Fibroblast of lung (primary cell): ENCODE measurements at regions not wholly inside any gene's neighbourhood (a gene's known extent, or its start where the extent isn't known, plus 50 kb on each side); places are given as distances from the start of the nearest gene placed in this dataset.

Source experiments
- DNase-seq, 2 donors: peaks; one replicate each; pipeline versions ENCODE4 v3.0.0 to v3.0.0-alpha.2; 2010; ENCODE audit warnings: low read depth in 2 of 2
- H2AFZ ChIP-seq: 2 replicates; pipeline ENCODE4 v1.5.1; 2012; ENCODE audit warnings: low read length, control low read depth, inconsistent platforms
- H3K27ac ChIP-seq: 2 replicates; pipeline ENCODE4 v1.5.1; 2011; ENCODE audit warnings: low read length, control low read depth; ENCODE audit not compliant: insufficient read depth
- H3K27me3 ChIP-seq: 2 replicates; pipeline ENCODE4 v1.5.1; 2011; ENCODE audit warnings: mild to moderate bottlenecking, low read length; ENCODE audit not compliant: control insufficient read depth, insufficient read depth
- H3K36me3 ChIP-seq: 2 replicates; pipeline ENCODE4 v1.5.1; 2011; ENCODE audit warnings: low read length; ENCODE audit not compliant: control insufficient read depth, insufficient read depth
- H3K4me1 ChIP-seq: 2 replicates; pipeline ENCODE4 v1.5.1; 2011; ENCODE audit warnings: low read length; ENCODE audit not compliant: control insufficient read depth, insufficient read depth; ENCODE audit errors: extremely low read depth
- H3K4me2 ChIP-seq: 2 replicates; pipeline ENCODE4 v1.5.1; 2011; ENCODE audit warnings: low read length, control low read depth; ENCODE audit not compliant: insufficient read depth; ENCODE audit errors: extremely low read depth
- H3K4me3 ChIP-seq, 4 experiments: fragments of 200-600 bp in 1 of 4; sonication (generic) in 1 of 4; replicated peaks in 1 of 4; 2 replicates each; pipeline ENCODE4 v1.5.1; 2011 to 2016; ENCODE audit warnings: low read length in 4 of 4, low read depth in 3 of 4, mild to moderate bottlenecking in 3 of 4, control low read depth in 2 of 4, inconsistent platforms in 1 of 4, mixed read lengths in 1 of 4; ENCODE audit not compliant: insufficient read depth in 1 of 4; ENCODE audit errors: control extremely low read depth in 1 of 4
- H3K79me2 ChIP-seq: 2 replicates; pipeline ENCODE4 v1.5.1; 2012; ENCODE audit warnings: mild to moderate bottlenecking, low read length, inconsistent platforms; ENCODE audit not compliant: control insufficient read depth, insufficient read depth
- H3K9ac ChIP-seq: 2 replicates; pipeline ENCODE4 v1.5.1; 2011; ENCODE audit warnings: mild to moderate bottlenecking, low read length, control low read depth; ENCODE audit not compliant: insufficient read depth
- H3K9me3 ChIP-seq: 2 replicates; pipeline ENCODE4 v1.5.1; 2012; ENCODE audit warnings: low read depth, low read length; ENCODE audit not compliant: control insufficient read depth, insufficient read depth
- H4K20me1 ChIP-seq: 2 replicates; pipeline ENCODE4 v1.5.1; 2011; ENCODE audit warnings: low read length; ENCODE audit not compliant: control insufficient read depth, insufficient read depth; ENCODE audit errors: extremely low read depth
- CTCF ChIP-seq, 2 donors: IDR thresholded peaks in 1 of 2; conservative IDR thresholded peaks in 1 of 2; 1 replicate in 1 of 2; 2 replicates in 1 of 2; pipeline ENCODE4 v1.5.1; 2011 to 2012; ENCODE audit warnings: low read length in 2 of 2, control low read depth in 1 of 2, inconsistent platforms in 1 of 2, low read depth in 1 of 2, mild to moderate bottlenecking in 1 of 2
- EZH2 ChIP-seq: IDR thresholded peaks from 2 replicates; pipeline ENCODE4 v1.5.1; 2012; ENCODE audit warnings: low read length, control low read depth, mild to moderate bottlenecking; ENCODE audit errors: missing control alignments

DNA sequence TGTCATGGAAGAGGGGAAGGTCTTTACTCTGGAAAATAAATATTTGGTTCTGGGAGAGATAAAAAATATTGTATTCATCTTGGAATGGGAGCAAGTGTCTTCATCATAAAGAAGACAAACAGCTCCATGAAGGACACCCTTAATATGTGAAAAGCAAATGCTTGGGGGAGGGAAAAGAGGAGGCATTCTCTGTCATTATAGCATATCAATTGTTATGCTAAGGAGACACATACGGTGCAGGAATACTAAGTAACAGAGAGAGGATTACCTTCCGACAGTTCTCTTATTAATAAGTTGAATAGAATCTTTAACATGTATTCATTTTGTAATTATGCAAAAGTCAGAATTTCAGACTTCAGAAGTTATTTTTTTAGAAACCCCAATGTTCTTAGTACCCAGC is 634.4 kb downstream of the UTRN start:
- Histone ChIP-seq H3K4me2 (no peak overlapping the region), H4K20me1 (no peaks in the 10 kb centered on the region), H3K4me1 (no peaks in the 10 kb centered on the region), H3K9ac (no peak overlapping the region), H3K9me3 (no peaks in the 10 kb centered on the region), H3K27ac (no peak overlapping the region), H3K4me3 (no peak overlapping the region), H3K36me3 (no peaks in the 10 kb centered on the region), H2AFZ (no peak overlapping the region), H3K79me2 (no peaks in the 10 kb centered on the region), H3K27me3 (no peaks in the 10 kb centered on the region)
- DNase-seq: no peak
- TF ChIP-seq EZH2 (no peak), CTCF (conservative IDR thresholded peaks at IDR 0.05 in 1 of 2, IDR thresholded peaks at IDR 0.05 in 1 of 2; ENCODE audit: low read depth in 1 of 2, low read length in 2 of 2) (no peak)

- Histone ChIP-seq H3K4me2 (no peak overlapping the region), H4K20me1 (no peaks in the 10 kb centered on the region), H3K4me1 (no peaks in the 10 kb centered on the region), H2AFZ (no peak overlapping the region), H3K27ac (no peak overlapping the region), H3K4me3 (no peak overlapping the region), H3K9ac (no peak overlapping the region), H3K27me3 (no peaks in the 10 kb centered on the region), H3K9me3 (no peaks in the 10 kb centered on the region), H3K79me2 (no peaks in the 10 kb centered on the region), H3K36me3 (no peaks in the 10 kb centered on the region)
- no peak for TF ChIP-seq CTCF (conservative IDR thresholded peaks at IDR 0.05 in 1 of 2, IDR thresholded peaks at IDR 0.05 in 1 of 2; ENCODE audit: low read depth in 1 of 2, low read length in 2 of 2)
- no peak for TF ChIP-seq EZH2
- no peak for DNase-seq
Observed at GRCh38 chr6:144920391-144920961, 635.3 kb downstream of the UTRN start.

- H3K27ac ChIP-seq: no peak overlapping the region
- H3K9me3 ChIP-seq: no peaks in the 10 kb centered on the region
- DNase-seq: no peak
- TF ChIP-seq EZH2 (no peak), CTCF (conservative IDR thresholded peaks at IDR 0.05 in 1 of 2, IDR thresholded peaks at IDR 0.05 in 1 of 2; ENCODE audit: low read depth in 1 of 2, low read length in 2 of 2) (no peak)
- H3K9ac ChIP-seq: no peak overlapping the region
- H3K36me3 ChIP-seq: no peaks in the 10 kb centered on the region
- H3K79me2 ChIP-seq: no peaks in the 10 kb centered on the region
- H3K4me3 ChIP-seq: no peak overlapping the region
- H3K4me2 ChIP-seq: no peak overlapping the region
- H3K4me1 ChIP-seq: no peaks in the 10 kb centered on the region
- no peaks in the 10 kb centered on the region for H4K20me1 ChIP-seq
- no peak overlapping the region for H2AFZ ChIP-seq
- H3K27me3 ChIP-seq: no peaks in the 10 kb centered on the region
Observed at GRCh38 chr6:144921206-144921975, 636.3 kb downstream of the UTRN start.
